Pons (tissue), 1 donor: ENCODE measurements at regions not wholly inside any gene's neighbourhood (a gene's known extent, or its start where the extent isn't known, plus 50 kb on each side); places are given as distances from the start of the nearest gene placed in this dataset.
"Not testable (repeated sequence)": the region's sequence is repeated elsewhere in the genome, so short reads cannot be mapped to it uniquely, and the experiment has no call there.

Experiments
- DNase-seq: peaks from one replicate; pipeline ENCODE4 v3.0.0-alpha.2; 2016; ENCODE audit warnings: low spot score

GRCh38 chr15:23750179-23750578 is 63.1 kb upstream of the NDN start:
- DNase-seq: no peak

DNA sequence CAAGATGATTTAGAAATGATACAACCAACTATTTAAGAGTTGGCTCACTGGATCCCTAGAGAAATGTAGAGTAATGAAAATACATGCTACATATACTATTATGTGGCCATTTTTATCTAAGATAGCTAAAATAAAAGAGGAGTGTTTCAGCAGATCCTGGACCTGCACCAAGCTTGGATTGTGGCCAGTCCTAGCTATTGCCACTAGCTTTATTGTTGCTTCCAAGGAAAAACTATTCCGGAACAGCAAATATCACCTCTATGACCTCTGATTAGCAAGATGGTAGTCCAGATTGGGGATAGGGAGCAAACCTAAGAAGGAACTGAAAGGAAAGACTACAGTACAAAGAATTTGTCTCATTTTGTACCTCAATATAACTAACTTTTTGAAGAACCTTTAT is 63.7 kb upstream of the NDN start:
- DNase-seq: no peak

DNA sequence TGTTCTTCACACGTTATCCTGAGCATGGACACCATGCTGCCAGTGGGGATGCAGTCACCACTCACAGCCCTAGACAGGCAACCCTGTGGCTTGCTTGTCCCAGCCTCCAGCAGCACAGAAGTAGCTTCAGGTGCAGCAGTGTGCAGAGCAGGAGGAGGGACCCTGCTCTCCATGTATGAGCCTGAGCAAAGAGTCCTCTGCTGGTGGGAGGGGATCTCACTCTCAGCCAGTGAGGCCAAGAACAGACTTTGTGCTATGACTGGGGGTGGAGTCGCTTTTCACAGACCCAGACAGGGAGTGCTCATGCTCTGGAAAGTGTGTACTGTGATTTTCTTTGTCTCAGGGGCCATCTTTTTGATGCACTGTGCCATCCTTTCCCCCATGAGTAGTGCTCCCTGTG is 66.1 kb upstream of the NDN start:
- DNase-seq: no peak

- no peak for DNase-seq
These were observed 71.8 kb upstream of the NDN start for GRCh38 chr15:23758891-23759290.

DNA sequence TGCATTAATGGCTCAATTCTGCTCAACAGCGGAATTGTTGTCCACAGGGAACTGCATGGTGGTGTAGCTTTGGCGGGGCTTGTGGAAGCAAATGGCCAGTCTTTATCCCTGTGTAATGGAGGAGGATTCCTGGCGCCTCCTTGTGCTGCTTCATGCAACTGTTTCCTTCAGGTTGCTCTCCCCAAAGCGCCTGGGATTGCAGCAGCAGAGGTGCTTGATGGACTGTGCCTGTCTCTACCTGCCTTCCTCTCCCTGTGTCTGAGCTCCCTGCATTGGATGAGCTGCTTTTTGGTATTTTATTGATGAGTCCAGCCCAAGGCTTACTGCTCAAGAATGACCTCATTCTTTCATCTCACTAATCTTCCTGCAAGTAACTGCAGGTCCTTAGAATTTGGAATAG is 72.9 kb upstream of the NDN start:
- DNase-seq: no peak

DNA sequence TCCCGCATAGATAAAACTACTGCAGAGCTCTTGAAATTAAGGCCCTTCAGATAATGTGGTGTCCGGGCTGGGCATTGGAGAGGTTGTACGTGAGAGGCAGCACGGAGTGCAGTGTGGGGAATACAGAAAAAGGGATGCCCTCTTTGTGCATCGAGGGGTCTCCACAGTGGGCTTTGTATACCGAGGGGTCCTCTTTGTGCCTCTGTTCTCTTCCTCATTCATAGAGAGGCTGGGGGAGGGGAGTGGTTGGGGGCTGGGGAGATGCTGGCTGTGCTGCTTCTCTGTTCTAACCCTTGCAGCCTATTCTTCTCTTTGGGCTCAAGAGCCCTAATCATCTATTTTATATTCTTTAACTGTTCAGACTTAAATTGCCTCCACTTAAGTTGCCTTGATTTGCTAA is 74.3 kb upstream of the NDN start:
- no peak for DNase-seq

DNA sequence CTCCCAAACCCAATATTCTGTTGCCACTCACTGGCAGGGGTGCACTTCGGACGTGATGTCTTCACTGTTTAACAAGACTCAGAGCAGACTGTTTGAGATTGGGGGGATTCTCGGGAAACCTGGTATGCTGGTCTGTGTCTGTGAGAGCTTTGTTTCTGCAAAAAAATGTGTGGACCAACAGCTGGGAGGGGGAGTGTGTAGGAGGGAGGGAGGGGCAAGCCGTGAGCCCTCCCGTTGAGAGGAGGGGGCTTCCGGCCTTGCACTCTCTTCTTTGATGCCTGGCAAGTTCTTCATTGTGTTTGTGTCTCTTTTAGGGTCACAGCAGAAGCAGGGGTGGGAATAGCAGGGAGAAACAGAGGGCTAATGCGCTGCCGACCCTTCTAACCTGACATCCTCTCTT is 74.9 kb upstream of the NDN start:
- DNase-seq: no peak

DNA sequence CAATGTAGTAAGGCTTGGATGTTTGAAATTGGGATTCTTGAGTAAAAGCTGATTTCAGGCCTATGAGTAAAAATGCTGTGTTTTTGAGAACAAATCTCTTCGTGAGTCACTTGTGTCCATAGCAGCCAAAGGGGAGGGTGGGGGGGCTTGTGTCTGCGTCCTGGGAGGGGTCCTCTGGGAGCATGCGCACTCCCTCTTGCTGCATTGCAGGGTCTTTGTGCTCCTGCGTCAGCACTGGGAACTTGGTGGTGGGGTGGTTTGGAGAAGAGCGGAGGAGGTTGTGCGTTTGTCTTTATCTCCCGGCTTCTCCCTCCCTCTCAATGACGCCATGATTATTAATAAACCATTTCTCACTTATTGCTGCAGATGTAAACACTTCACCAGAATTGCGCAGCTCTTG is 75.9 kb upstream of the NDN start:
- no peak for DNase-seq

DNA sequence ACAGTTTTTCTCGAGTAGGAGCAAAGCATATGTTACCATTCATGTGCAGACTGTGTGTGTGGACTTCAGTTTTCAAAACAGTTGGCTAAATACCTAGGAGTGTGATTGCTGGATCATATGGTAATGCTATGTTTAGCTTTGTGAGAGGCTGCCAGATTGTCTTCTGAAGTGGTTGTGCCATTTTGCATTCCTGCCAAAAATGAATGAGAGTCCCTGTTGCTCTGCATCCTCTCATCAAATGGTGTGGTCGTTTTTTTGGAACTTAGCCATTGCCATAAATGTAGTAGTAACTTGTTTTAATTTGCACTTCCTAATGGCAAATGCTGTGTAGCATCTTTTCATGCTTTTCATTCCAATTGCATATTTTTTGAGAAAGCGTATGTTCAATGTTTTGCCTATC is 77.2 kb upstream of the NDN start:
- DNase-seq: no peak

- DNase-seq: no peak
These were observed 77.6 kb upstream of the NDN start for GRCh38 chr15:23764716-23765115.

GRCh38 chr15:23766779-23767178 is 79.7 kb upstream of the NDN start:
- DNase-seq: not testable (repeated sequence)

DNA sequence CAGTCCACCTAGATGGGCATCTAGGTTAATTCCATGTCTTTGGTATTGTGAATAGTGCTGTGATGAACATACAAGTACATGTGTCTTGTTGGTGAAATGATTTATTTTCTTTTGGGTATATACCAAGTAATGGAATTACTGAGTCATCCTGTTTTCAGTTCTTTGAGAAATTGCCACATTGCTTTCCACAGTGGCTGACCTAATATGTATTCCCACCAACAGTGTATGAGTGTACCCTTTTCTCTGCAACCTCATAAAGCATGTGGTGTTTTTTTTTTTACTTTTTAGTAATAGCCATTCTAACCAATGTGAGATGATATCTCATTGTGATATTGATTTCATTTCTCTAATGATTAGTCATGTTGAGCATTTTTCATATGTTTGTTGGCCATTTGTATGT is 86.0 kb upstream of the NDN start:
- DNase-seq: no peak

- no peak for DNase-seq
These were observed 100.4 kb upstream of the NDN start for GRCh38 chr15:23787346-23788105.

DNA sequence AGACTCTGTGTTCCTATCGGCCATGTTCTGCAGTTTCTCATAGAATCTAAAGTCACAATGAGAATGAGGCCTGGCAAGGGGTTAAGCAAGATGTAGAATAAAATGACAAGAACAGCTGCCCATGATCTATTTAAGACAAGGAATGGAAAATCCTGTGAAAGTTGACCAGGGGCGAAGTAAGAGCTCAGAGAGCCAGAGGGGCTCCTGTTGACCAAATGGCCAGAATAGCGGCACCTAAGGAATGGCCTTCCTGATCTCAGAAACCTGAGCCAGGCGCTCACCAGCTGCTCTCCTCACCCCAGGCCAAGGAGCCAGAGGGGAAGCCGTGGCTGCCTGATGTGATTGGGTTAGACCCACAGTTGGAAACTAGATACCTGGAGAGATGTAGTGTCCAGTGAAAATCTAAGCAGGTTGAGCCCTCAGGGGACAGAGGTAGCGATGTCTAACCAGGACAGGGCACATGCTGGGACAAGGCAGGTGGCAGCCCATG is 106.1 kb upstream of the NDN start:
- DNase-seq: no peak

DNA sequence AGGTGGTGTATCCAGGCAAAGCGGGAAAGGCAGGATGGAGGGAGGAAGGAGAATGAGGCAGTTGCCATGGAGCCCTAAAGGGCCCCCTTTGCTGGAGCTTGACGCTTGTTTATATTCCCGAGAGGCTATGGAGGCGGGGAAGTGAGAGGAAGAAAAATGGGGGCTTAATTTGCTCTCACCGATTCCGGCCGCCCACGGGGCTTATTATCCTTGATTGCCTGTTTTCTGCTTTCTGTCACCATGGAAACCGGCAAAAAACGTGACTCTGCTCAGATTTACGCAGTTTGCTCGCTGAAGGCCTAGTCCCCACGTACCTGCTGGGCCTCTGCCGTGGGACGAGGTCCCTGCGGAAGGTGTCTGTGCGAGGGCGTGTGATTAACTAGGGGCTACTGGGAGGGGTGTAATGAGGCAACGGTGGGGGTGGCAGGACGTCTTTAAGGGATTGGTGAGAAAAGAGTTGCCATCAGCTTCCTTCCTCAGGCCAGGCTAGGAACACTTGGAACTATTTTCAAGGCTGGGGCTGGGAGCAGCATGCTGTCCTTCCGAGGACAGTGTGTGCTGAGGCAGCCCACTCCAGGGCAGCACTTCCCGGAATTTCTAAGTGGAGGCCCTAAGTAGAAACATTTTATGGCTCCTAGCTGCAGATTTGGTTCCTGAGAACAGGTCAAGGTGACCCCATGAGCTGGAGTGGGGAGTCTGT is 110.8 kb upstream of the NDN start:
- DNase-seq: no peak

DNA sequence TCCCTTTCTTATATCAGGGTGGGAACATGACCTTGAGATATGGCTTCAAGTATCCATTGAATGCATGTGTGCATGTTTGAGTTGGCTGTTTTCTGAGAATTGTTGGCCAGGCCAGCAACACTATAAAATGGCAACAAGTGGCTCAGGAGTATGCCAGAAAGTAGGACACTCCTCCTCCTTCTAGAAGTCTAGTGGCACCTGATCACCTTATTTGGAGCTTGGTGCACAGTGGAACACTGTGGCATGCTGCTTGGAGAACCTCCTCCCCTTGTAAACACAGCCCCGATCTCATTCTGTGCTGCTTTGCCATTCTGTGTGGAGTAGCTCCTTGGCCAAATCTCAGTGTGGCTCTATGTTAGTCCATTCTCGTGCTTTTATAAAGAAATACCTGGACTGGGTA is 114.8 kb upstream of the NDN start:
- DNase-seq: no peak

DNA sequence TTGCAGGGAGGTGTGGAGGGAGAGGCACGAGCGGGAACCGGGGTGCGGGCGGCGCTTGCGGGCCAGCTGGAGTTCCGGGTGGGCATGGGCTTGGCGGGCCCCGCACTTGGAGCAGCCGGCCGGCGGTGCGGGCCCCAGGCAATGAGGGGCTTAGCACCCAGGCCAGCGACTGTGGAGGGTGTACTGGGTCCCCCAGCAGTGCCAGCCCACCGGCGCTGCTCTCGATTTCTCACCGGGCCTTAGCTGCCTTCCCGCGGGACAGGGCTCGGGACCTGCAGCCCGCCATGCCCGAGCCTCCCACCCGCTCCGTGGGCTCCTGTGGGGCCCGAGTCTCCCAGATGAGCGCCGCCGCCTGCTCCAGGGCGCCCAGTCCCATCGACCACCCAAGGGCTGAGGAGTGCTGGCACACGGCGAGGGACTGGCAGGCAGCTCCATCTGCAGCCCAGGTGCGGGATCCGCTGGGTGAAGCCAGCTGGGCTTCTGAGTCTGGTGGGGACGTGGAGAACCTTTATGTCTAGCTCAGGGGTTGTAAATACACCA is 115.9 kb upstream of the NDN start:
- not testable (repeated sequence) for DNase-seq

- DNase-seq: no peak
These were observed 119.9 kb upstream of the NDN start for GRCh38 chr15:23806980-23807379.

DNA sequence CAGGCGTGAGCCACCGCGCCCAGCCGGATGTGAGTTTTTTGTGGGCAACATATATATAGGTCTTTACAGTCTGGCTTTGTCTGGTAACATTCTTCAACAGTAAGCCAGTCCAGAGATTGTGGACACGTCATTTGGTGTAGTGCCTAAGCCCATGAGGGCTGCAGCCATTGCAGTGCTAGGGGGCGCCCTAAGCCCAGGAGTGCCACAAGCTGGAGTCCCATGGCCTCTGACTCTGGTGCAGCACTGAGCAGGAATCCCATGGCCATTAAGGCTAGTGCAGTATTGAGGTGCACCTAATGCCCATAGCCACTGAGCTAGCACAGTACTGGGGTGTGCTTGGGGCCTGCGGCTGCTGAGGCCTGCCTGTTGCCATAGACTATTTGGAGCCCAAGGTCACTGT is 136.4 kb upstream of the NDN start:
- DNase-seq: no peak

DNA sequence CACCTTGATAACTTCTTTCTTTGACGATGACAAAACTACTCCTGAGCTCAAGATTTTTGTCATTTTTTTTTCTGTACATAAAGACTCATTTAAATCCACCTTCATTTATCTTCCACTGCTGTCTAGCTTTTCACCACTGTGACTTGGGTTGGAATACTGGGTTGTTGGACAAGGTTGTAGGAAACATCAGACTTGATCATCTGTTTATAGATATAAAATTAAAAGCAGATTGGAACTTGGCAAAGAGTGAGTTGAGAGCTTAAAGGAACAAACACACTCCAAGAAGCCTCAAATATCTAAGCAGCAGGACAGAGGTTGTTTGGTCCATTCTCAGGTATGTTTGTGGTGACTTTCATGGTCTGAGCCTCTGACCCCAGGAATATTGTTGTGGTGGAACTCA is 141.7 kb upstream of the NDN start:
- no peak for DNase-seq

DNA sequence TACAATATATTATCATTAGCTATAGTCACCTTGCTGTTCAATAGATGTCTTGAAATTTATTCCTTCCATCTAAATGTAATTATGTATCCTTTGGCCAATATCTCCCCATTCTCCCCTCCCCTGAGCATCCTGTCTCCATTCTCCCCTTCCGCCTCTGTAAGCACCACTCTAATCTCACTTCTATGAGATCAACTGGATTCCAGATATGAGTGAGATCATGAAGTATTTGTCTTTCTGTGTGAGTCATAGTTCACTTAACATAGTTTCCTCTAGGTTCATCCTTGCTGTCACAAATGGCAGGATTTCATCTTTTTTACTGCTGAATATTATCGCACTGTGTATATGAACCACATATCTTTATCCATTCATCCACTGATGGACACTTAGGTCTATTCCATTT is 148.8 kb upstream of the NDN start:
- no peak for DNase-seq

GRCh38 chr15:23839893-23840474 is 152.9 kb upstream of the NDN start:
- no peak for DNase-seq

DNA sequence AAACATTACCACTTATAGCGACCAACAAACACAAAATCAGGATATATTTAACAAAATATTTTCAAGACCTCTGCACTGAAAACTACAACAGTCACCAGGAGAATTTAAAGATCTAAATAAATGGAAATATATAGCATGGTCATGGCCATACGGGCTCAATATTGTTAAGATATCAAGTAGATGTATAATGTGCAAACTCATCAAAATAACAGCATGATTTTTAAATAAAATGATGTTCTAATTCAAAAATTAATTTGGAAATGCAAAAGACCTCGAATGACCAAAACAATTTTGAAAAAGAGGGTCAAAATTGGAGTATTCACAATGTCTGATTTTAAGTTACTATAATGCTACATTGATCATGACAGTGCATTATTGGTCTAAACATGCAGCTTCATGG is 159.1 kb upstream of the NDN start:
- DNase-seq: no peak
